ENCODE measurements at regions not wholly inside any gene's neighbourhood (a gene's known extent, or its start where the extent isn't known, plus 50 kb on each side); places are given as distances from the start of the nearest gene placed in this dataset.
"Not testable (repeated sequence)": the region's sequence is repeated elsewhere in the genome, so short reads cannot be mapped to it uniquely, and the experiment has no call there.

DNA sequence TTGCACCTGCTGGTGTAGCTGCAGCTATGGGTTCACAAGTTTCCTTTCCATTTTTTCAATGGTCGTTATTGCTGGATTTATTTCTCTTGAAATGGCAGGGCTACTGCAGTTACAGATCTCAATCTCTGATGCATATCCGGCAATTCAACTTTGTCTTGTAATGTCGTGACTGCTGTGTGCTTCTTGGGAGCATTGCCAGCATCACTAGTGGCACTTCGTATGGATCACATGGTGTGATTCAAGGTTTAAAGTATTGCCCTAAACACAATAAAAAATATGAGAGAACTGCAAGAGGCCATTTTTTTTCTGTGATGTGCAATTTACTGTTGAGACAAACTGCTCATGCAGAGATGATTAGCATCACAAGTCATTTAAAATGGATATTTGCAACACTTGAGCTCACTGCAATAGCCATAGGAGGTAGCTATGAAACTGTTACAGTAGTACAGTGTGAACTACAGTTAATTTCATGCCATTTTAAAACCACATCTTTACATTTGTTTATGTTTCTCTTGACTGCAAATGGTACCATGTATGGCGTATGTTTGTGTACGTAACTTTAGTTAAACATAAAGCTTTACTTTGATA, 217.4 kb upstream of the PDE3A start:
- H3K4me3 ChIP-seq, result no peak overlapping the region
- WGBS, result 55% methylated on average over 6 of the region's 6 CpGs
- no peak overlapping the region for H3K27ac ChIP-seq
- no peak for TF ChIP-seq EP300 (IDR thresholded peaks at IDR 0.05)
- TF ChIP-seq, protein P1, sequence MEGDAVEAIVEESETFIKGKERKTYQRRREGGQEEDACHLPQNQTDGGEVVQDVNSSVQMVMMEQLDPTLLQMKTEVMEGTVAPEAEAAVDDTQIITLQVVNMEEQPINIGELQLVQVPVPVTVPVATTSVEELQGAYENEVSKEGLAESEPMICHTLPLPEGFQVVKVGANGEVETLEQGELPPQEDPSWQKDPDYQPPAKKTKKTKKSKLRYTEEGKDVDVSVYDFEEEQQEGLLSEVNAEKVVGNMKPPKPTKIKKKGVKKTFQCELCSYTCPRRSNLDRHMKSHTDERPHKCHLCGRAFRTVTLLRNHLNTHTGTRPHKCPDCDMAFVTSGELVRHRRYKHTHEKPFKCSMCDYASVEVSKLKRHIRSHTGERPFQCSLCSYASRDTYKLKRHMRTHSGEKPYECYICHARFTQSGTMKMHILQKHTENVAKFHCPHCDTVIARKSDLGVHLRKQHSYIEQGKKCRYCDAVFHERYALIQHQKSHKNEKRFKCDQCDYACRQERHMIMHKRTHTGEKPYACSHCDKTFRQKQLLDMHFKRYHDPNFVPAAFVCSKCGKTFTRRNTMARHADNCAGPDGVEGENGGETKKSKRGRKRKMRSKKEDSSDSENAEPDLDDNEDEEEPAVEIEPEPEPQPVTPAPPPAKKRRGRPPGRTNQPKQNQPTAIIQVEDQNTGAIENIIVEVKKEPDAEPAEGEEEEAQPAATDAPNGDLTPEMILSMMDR (IDR thresholded peaks at IDR 0.05), result no peak
- no peaks in the 10 kb centered on the region for H3K4me1 ChIP-seq
- no peaks in the 10 kb centered on the region for H3K36me3 ChIP-seq
- DNase-seq (ENCODE audit: low spot score in 2 of 2), result no peak
- no peaks in the 10 kb centered on the region for H3K27me3 ChIP-seq
- no peaks in the 10 kb centered on the region for H3K9me3 ChIP-seq

DNA sequence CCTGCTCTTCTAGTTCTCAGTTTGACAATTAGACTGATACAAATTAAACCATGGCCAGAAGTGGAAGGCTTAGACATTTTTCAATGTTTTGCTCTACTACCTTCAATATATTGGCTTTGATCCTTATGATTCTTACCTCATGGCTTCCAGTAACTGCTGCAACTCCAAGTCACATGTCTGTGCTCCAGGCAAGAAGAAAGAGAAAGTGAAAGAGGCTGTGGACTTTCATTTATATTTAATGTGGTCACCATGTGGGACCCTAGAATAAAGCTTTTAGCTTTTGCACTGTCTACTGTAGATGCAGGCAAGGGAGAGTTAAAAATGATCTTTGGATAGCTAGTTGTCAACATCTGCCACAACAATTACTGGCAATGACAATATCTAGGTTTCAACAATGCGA, 214.3 kb upstream of the PDE3A start:
- TF ChIP-seq EP300 (IDR thresholded peaks at IDR 0.05) (no peak), POLR2AphosphoS5 (IDR thresholded peaks at IDR 0.05) (no peak), POLR2A (IDR thresholded peaks at IDR 0.05) (no peak)
- TF ChIP-seq, protein P1 (IDR thresholded peaks at IDR 0.05), result no peak
- 87% methylated on average over 1 of the region's 1 CpG for WGBS
- Histone ChIP-seq H3K9me3 (no peaks in the 10 kb centered on the region), H3K4me3 (no peak overlapping the region), H3K27me3 (no peaks in the 10 kb centered on the region), H3K4me1 (no peaks in the 10 kb centered on the region), H3K27ac (no peak overlapping the region), H3K36me3 (no peaks in the 10 kb centered on the region)
- DNase-seq (ENCODE audit: low spot score in 2 of 2), result no peak

DNA sequence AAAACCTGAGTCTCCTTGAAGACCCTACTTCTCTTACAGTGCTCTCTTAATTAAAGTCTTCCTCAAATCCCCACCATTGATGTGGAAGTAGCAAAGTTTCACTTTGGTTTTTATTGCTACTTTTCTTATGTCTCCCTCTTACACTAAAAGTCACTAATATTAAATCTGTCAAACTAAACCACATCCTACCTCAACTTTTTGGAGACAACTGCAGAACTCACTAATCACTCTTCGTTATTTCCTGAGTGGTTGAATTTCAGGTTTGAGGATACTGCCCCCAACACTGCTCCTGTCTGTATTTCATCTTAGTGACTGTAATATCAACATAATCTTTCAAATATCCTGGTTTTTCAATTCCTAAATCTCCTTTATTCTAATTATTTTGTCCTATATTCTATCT, 213.0 kb upstream of the PDE3A start:
- no peak for DNase-seq (ENCODE audit: low spot score in 2 of 2)
- H3K9me3 ChIP-seq, result no peaks in the 10 kb centered on the region
- 80% methylated on average over 1 of the region's 1 CpG for WGBS
- no peak for TF ChIP-seq POLR2AphosphoS5 (IDR thresholded peaks at IDR 0.05)
- TF ChIP-seq, protein P1 (IDR thresholded peaks at IDR 0.05), result no peak
- no peaks in the 10 kb centered on the region for H3K27me3 ChIP-seq
- H3K4me1 ChIP-seq, result no peaks in the 10 kb centered on the region
- H3K36me3 ChIP-seq, result no peaks in the 10 kb centered on the region
- H3K4me3 ChIP-seq, result no peak overlapping the region
- H3K27ac ChIP-seq, result no peak overlapping the region

DNA sequence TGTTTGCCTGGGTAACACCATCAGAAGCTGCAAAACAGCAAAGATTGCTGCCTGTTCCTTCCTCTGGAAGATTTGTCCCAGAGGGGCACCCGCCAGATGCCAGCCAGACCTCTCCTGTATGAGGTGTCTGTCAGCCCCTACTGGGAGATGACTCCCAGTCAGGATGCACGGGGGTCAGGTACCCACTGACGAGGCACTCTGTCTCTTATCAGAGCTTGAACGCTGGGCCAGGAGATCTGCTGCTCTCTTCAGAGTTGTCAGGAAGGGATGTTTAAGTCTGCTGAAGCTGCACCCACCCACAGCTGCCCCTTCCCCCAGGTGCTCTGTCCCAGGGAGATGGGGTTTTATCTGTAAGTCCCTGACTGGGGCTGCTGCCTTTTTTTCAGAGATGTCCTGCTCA, 207.4 kb upstream of the PDE3A start:
- not testable (repeated sequence) for DNase-seq (ENCODE audit: low spot score in 2 of 2); H3K27ac ChIP-seq; H3K27me3 ChIP-seq; H3K4me3 ChIP-seq; H3K36me3 ChIP-seq; H3K9me3 ChIP-seq; H3K4me1 ChIP-seq
- WGBS, result 53% methylated on average over 2 of the region's 4 CpGs

DNA sequence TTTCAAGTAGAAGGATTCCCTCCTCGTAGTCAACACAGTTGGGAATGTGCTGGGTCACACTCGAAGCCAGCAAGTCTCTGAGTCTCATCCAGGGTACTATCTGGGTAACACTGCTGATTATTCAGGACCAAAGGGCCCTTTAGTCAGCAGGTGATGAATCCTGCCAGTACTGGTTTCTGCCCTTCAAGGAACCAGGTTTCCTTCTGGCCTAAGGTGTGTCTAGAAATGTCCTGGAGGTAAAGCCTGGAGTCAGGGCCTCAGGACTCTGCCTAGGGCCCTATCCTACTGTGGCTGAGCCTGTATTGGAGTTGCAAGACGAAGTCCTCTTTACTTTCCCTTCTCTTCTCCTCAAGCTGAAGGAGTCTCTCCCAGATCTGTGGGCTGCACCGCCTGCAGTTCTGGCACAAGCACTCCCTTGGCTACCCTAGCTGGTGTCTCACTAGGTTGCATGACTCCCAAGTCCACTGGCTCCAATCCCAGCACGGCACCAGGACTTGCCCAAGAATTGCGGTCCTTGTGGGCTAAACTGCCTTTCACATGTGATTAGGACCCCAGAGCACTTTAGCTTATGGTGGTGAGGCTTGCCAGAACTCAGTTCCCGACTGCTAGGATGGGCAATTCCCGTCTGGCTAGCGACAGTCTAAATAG, 193.7 kb upstream of the PDE3A start:
- Histone ChIP-seq H3K27ac (no peak overlapping the region), H3K27me3 (no peaks in the 10 kb centered on the region), H3K4me1 (no peaks in the 10 kb centered on the region), H3K36me3 (no peaks in the 10 kb centered on the region), H3K9me3 (no peaks in the 10 kb centered on the region), H3K4me3 (no peak overlapping the region)
- DNase-seq (ENCODE audit: low spot score in 2 of 2), result no peak
- 88% methylated on average over 9 of the region's 9 CpGs for WGBS
- TF ChIP-seq EP300 (IDR thresholded peaks at IDR 0.05), result no peak
- TF ChIP-seq POLR2A (IDR thresholded peaks at IDR 0.05), result no peak
- TF ChIP-seq, protein P1 (IDR thresholded peaks at IDR 0.05), result no peak
- TF ChIP-seq POLR2AphosphoS5 (IDR thresholded peaks at IDR 0.05), result no peak

All from suprapubic skin (tissue), 4 donors.